WTC11 (cell line): ENCODE measurements at regions not wholly inside any gene's neighbourhood (a gene's known extent, or its start where the extent isn't known, plus 50 kb on each side); places are given as distances from the start of the nearest gene placed in this dataset.

Experiments
- ATAC-seq: fragments of 200-7000 bp; cut with Tn5 transposase; 2 replicates; pipeline ENCODE4 v1.10.0; 2021; ENCODE audit warnings: mild to moderate bottlenecking, moderate library complexity
- CTCF ChIA-PET: fragments of 300-600 bp; sonication (Branson Sonifier 250); formaldehyde crosslinking; loops from one replicate; lab custom pipeline; 2021; ENCODE audit warnings: antibody characterized with exemption; lab: Charles Lee
- POLR2A ChIA-PET: fragments of 350-600 bp; sonication (Branson Sonifier 250); formaldehyde crosslinking; loops from one replicate; lab custom pipeline; 2021; ENCODE audit warnings: antibody characterized with exemption; lab: Charles Lee
- DNase-seq: peaks from one replicate; pipeline ENCODE4 v3.0.0; 2021; ENCODE audit warnings: low spot score
- H3K27ac Mint-ChIP-seq: 2 replicates; pipeline ENCODE4 v1.8.0; 2021; ENCODE audit warnings: mixed read lengths
- H3K27me3 Mint-ChIP-seq: 2 replicates; pipeline ENCODE4 v1.8.0; 2021; ENCODE audit warnings: low read depth, mild to moderate bottlenecking, moderate library complexity, mixed read lengths
- H3K36me3 Mint-ChIP-seq: 2 replicates; pipeline ENCODE4 v1.8.0; 2021; ENCODE audit warnings: mixed read lengths
- H3K4me1 Mint-ChIP-seq: 2 replicates; pipeline ENCODE4 v1.8.0; 2022; ENCODE audit warnings: mixed read lengths
- H3K4me3 Mint-ChIP-seq: 2 replicates; pipeline ENCODE4 v1.8.0; 2021; ENCODE audit warnings: mild to moderate bottlenecking, moderate library complexity, mixed read lengths
- H3K9me3 Mint-ChIP-seq: 2 replicates; pipeline ENCODE4 v1.8.0; 2021; ENCODE audit warnings: mixed read lengths
- ATF6 ChIP-seq: sonication (generic); formaldehyde crosslinking; IDR thresholded peaks from 2 replicates; pipeline ENCODE4 v1.8.1; 2023; ENCODE audit warnings: mild to moderate bottlenecking, missing genetic modification reagents
- CREM ChIP-seq: sonication (generic); formaldehyde crosslinking; IDR thresholded peaks from 2 replicates; pipeline ENCODE4 v1.8.1; 2022; ENCODE audit warnings: mild to moderate bottlenecking, missing genetic modification reagents, moderate library complexity
- ESRRA ChIP-seq: sonication (generic); formaldehyde crosslinking; IDR thresholded peaks from 2 replicates; pipeline ENCODE4 v1.8.1; 2022; ENCODE audit warnings: mild to moderate bottlenecking, missing genetic modification reagents, borderline replicate concordance
- FOXJ3 ChIP-seq: sonication (generic); formaldehyde crosslinking; IDR thresholded peaks from 2 replicates; pipeline ENCODE4 v1.9.0; 2021; ENCODE audit warnings: missing genetic modification reagents, mild to moderate bottlenecking, borderline replicate concordance
- GTF2I ChIP-seq: fragments of 250-450 bp; sonication (Bioruptor Pico); conservative IDR thresholded peaks from 2 replicates; pipeline ENCODE4 v1.4.0; 2021; ENCODE audit warnings: mild to moderate bottlenecking
- JUN ChIP-seq: sonication (generic); formaldehyde crosslinking; IDR thresholded peaks from 2 replicates; pipeline ENCODE4 v1.8.0; 2023; ENCODE audit warnings: mild to moderate bottlenecking, missing genetic modification reagents
- PRDM15 ChIP-seq: sonication (generic); formaldehyde crosslinking; IDR thresholded peaks from 2 replicates; pipeline ENCODE4 v1.8.0; 2022; ENCODE audit warnings: missing genetic modification reagents
- RELA ChIP-seq: sonication (generic); formaldehyde crosslinking; IDR thresholded peaks from 2 replicates; pipeline ENCODE4 v1.8.1; 2022; ENCODE audit warnings: missing genetic modification reagents, mild to moderate bottlenecking, borderline replicate concordance
- SMAD4 ChIP-seq: sonication (generic); formaldehyde crosslinking; IDR thresholded peaks from 2 replicates; pipeline ENCODE4 v1.8.0; 2022; ENCODE audit warnings: mild to moderate bottlenecking, missing genetic modification reagents
- STAT6 ChIP-seq: sonication (generic); formaldehyde crosslinking; conservative IDR thresholded peaks from 2 replicates; pipeline ENCODE4 v1.8.1; 2023; ENCODE audit warnings: mild to moderate bottlenecking, low read depth, missing genetic modification reagents, moderate library complexity
- ZBTB43 ChIP-seq: sonication (generic); formaldehyde crosslinking; IDR thresholded peaks from 2 replicates; pipeline ENCODE4 v1.8.1; 2023; ENCODE audit warnings: mild to moderate bottlenecking, missing genetic modification reagents
- ZMAT4 ChIP-seq: fragments of 250-450 bp; sonication (Bioruptor Pico); IDR thresholded peaks from 2 replicates; pipeline ENCODE4 v1.9.0; 2021; ENCODE audit warnings: mild to moderate bottlenecking
- ZNF232 ChIP-seq: sonication (generic); formaldehyde crosslinking; IDR thresholded peaks from 2 replicates; pipeline ENCODE4 v1.8.0; 2022; ENCODE audit warnings: mild to moderate bottlenecking, missing genetic modification reagents
- ZSCAN18 ChIP-seq: fragments of 250-450 bp; sonication (Bioruptor Pico); IDR thresholded peaks from 2 replicates; pipeline ENCODE4 v2.1.2; 2022; ENCODE audit warnings: mild to moderate bottlenecking, moderate library complexity
- TF ChIP-seq, protein P1 (sequence below): sonication (generic); formaldehyde crosslinking; IDR thresholded peaks from 2 replicates; pipeline ENCODE4 v1.8.0; 2022; ENCODE audit warnings: mild to moderate bottlenecking, missing genetic modification reagents
- TF ChIP-seq, protein P2 (sequence below): fragments of 200-600 bp; IDR thresholded peaks from 2 replicates; pipeline ENCODE4 v1.8.0; 2022; ENCODE audit warnings: antibody characterized with exemption
- TF ChIP-seq, protein P3 (sequence below): sonication (generic); formaldehyde crosslinking; IDR thresholded peaks from 2 replicates; pipeline ENCODE4 v1.8.0; 2023; ENCODE audit warnings: missing genetic modification reagents
- TF ChIP-seq, protein P4 (sequence below): sonication (generic); formaldehyde crosslinking; IDR thresholded peaks from 2 replicates; pipeline ENCODE4 v1.8.1; 2022; ENCODE audit warnings: mild to moderate bottlenecking, moderate library complexity, missing genetic modification reagents

DNA sequence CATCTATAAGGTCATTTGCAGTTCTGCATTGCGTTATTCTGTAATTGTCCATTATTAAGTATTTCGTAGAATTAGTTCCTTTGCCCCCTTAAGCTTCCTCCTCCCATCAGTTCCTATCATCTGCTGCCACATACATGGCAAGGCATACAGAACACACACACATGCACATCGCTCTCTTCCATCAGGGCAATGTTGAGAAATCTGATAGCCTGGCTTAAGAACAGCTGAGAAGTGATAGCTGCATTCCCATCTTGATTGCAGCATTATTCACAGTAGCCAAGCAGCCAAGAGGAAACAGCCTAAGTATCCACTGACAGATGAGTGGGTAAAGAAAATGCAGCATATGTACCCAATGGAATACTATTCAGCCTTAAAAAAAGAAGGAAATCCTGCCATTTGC lies 186.8 kb upstream of the CADM1 start (continued):
- TF ChIP-seq, protein P1, sequence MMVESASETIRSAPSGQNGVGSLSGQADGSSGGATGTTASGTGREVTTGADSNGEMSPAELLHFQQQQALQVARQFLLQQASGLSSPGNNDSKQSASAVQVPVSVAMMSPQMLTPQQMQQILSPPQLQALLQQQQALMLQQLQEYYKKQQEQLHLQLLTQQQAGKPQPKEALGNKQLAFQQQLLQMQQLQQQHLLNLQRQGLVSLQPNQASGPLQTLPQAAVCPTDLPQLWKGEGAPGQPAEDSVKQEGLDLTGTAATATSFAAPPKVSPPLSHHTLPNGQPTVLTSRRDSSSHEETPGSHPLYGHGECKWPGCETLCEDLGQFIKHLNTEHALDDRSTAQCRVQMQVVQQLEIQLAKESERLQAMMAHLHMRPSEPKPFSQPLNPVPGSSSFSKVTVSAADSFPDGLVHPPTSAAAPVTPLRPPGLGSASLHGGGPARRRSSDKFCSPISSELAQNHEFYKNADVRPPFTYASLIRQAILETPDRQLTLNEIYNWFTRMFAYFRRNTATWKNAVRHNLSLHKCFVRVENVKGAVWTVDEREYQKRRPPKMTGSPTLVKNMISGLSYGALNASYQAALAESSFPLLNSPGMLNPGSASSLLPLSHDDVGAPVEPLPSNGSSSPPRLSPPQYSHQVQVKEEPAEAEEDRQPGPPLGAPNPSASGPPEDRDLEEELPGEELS (CRISPR knock-in tag), result no peak
- TF ChIP-seq SMAD4 (CRISPR knock-in tag), result no peak
- TF ChIP-seq, protein P2, sequence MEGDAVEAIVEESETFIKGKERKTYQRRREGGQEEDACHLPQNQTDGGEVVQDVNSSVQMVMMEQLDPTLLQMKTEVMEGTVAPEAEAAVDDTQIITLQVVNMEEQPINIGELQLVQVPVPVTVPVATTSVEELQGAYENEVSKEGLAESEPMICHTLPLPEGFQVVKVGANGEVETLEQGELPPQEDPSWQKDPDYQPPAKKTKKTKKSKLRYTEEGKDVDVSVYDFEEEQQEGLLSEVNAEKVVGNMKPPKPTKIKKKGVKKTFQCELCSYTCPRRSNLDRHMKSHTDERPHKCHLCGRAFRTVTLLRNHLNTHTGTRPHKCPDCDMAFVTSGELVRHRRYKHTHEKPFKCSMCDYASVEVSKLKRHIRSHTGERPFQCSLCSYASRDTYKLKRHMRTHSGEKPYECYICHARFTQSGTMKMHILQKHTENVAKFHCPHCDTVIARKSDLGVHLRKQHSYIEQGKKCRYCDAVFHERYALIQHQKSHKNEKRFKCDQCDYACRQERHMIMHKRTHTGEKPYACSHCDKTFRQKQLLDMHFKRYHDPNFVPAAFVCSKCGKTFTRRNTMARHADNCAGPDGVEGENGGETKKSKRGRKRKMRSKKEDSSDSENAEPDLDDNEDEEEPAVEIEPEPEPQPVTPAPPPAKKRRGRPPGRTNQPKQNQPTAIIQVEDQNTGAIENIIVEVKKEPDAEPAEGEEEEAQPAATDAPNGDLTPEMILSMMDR, result no peak
- TF ChIP-seq, protein P3, sequence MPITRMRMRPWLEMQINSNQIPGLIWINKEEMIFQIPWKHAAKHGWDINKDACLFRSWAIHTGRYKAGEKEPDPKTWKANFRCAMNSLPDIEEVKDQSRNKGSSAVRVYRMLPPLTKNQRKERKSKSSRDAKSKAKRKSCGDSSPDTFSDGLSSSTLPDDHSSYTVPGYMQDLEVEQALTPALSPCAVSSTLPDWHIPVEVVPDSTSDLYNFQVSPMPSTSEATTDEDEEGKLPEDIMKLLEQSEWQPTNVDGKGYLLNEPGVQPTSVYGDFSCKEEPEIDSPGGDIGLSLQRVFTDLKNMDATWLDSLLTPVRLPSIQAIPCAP, result no peak
- TF ChIP-seq JUN (CRISPR knock-in tag), result no peak
- no peak for TF ChIP-seq GTF2I
- no peak for TF ChIP-seq CREM (CRISPR knock-in tag)
- no peak for TF ChIP-seq RELA (CRISPR knock-in tag)
- no peak for TF ChIP-seq ZSCAN18 (CRISPR knock-in tag)
- TF ChIP-seq ZNF232 (CRISPR knock-in tag), result no peak
- TF ChIP-seq PRDM15 (CRISPR knock-in tag), result no peak

- H3K4me1 Mint-ChIP-seq, result no peaks in the 10 kb centered on the region
- POLR2A ChIA-PET, result no interaction called here
- H3K36me3 Mint-ChIP-seq, result no peaks in the 10 kb centered on the region
- no peak overlapping the region for H3K27ac Mint-ChIP-seq
- H3K9me3 Mint-ChIP-seq, result peaks cover 12% of the 10 kb centered on the region
- CTCF ChIA-PET, result interaction anchor here (1.2 kb wide), 1 partner anchor 9 kb away, joined by 4 read pairs; no protein-coding TSS in a partner anchor
- H3K4me3 Mint-ChIP-seq, result no peak overlapping the region
- no peak for ATAC-seq
- no peak for DNase-seq
- H3K27me3 Mint-ChIP-seq, result peaks cover 15% of the 10 kb centered on the region
- TF ChIP-seq, protein P4, sequence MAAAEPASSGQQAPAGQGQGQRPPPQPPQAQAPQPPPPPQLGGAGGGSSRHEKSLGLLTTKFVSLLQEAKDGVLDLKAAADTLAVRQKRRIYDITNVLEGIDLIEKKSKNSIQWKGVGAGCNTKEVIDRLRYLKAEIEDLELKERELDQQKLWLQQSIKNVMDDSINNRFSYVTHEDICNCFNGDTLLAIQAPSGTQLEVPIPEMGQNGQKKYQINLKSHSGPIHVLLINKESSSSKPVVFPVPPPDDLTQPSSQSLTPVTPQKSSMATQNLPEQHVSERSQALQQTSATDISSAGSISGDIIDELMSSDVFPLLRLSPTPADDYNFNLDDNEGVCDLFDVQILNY (CRISPR knock-in tag), result no peak
- TF ChIP-seq ZMAT4 (CRISPR knock-in tag), result no peak
- TF ChIP-seq ATF6, result no peak
- TF ChIP-seq STAT6 (CRISPR knock-in tag), result no peak
- TF ChIP-seq ZBTB43, result no peak
- TF ChIP-seq ESRRA (CRISPR knock-in tag), result no peak
- no peak for TF ChIP-seq RELA (CRISPR knock-in tag)
- TF ChIP-seq FOXJ3 (CRISPR knock-in tag), result no peak
These were observed 183.7 kb upstream of the CADM1 start for GRCh38 chr11:115687934-115688333.
